HEK293T (cell line): ENCODE measurements at regions not wholly inside any gene's neighbourhood (a gene's known extent, or its start where the extent isn't known, plus 50 kb on each side); places are given as distances from the start of the nearest gene placed in this dataset.
"Not testable (repeated sequence)": the region's sequence is repeated elsewhere in the genome, so short reads cannot be mapped to it uniquely, and the experiment has no call there.

Source experiments
- ARNT ChIP-seq: fragments of 450-650 bp; IDR thresholded peaks from 2 replicates; pipeline ENCODE4 v1.6.1; 2017; ENCODE audit warnings: mild to moderate bottlenecking
- BHLHE40 ChIP-seq: fragments of 450-650 bp; IDR thresholded peaks from 2 replicates; pipeline ENCODE4 v1.6.1; 2016; ENCODE audit warnings: mild to moderate bottlenecking, moderate library complexity, borderline replicate concordance
- ELF4 ChIP-seq: fragments of 450-650 bp; IDR thresholded peaks from 2 replicates; pipeline ENCODE4 v1.6.1; 2017; ENCODE audit warnings: antibody characterized with exemption
- FOXK2 ChIP-seq: fragments of 450-650 bp; IDR thresholded peaks from 2 replicates; pipeline ENCODE4 v1.6.1; 2016; ENCODE audit warnings: mild to moderate bottlenecking
- FOXM1 ChIP-seq: fragments of 450-650 bp; IDR thresholded peaks from 2 replicates; pipeline ENCODE4 v1.6.1; 2017; ENCODE audit warnings: mild to moderate bottlenecking, borderline replicate concordance
- L3MBTL2 ChIP-seq: fragments of 450-650 bp; conservative IDR thresholded peaks from 2 replicates; pipeline ENCODE4 v1.6.1; 2016; ENCODE audit warnings: mild to moderate bottlenecking
- NFRKB ChIP-seq: fragments of 450-650 bp; IDR thresholded peaks from 2 replicates; pipeline ENCODE4 v1.6.1; 2016; ENCODE audit warnings: mild to moderate bottlenecking, moderate library complexity
- PKNOX1 ChIP-seq: fragments of 450-650 bp; IDR thresholded peaks from 2 replicates; pipeline ENCODE4 v1.6.1; 2016
- SP1 ChIP-seq: fragments of 450-650 bp; IDR thresholded peaks from 2 replicates; pipeline ENCODE4 v1.6.1; 2017
- SUZ12 ChIP-seq: fragments of 450-650 bp; IDR thresholded peaks from 2 replicates; pipeline ENCODE4 v1.6.1; 2016; ENCODE audit warnings: mild to moderate bottlenecking
- TARDBP ChIP-seq: fragments of 450-650 bp; IDR thresholded peaks from 2 replicates; pipeline ENCODE4 v1.6.1; 2016
- ZNF384 ChIP-seq: fragments of 450-650 bp; IDR thresholded peaks from 2 replicates; pipeline ENCODE4 v1.6.1; 2016

GRCh38 chr4:85054925-85055324 lies 88.4 kb upstream of the WDFY3 start:
- not testable (repeated sequence) for TF ChIP-seq SP1, BHLHE40, ARNT, NFRKB, ELF4, TARDBP, ZNF384, FOXK2, SUZ12, FOXM1, PKNOX1, L3MBTL2
